SK-N-SH (cell line): ENCODE measurements at regions not wholly inside any gene's neighbourhood (a gene's known extent, or its start where the extent isn't known, plus 50 kb on each side); places are given as distances from the start of the nearest gene placed in this dataset.

Experiments
- CHD2 ChIP-seq: fragments of 150-350 bp; IDR thresholded peaks from 2 replicates; pipeline ENCODE4 v1.6.1; 2018; ENCODE audit warnings: low read length; ENCODE audit not compliant: partially characterized antibody
- GATA2 ChIP-seq: sonication (generic); formaldehyde crosslinking; IDR thresholded peaks from 2 replicates; pipeline ENCODE4 v1.5.0; 2020; ENCODE audit warnings: mild to moderate bottlenecking, missing genetic modification reagents
- JUND ChIP-seq: IDR thresholded peaks from 2 replicates; pipeline ENCODE4 v1.4.0; 2012
- MXI1 ChIP-seq: IDR thresholded peaks from 2 replicates; pipeline ENCODE4 v1.6.1; 2012; ENCODE audit warnings: mild to moderate bottlenecking, low read depth, low read length, improper control_type of control experiment
- NFIC ChIP-seq: IDR thresholded peaks from 2 replicates; pipeline ENCODE4 v1.4.0; 2012; ENCODE audit warnings: borderline replicate concordance
- POLR2AphosphoS5 ChIP-seq: IDR thresholded peaks from 2 replicates; pipeline ENCODE4 v1.6.1; 2012; ENCODE audit warnings: low read depth, low read length
- SIN3A ChIP-seq: IDR thresholded peaks from 2 replicates; pipeline ENCODE4 v1.6.1; 2012; ENCODE audit warnings: low read depth, mild to moderate bottlenecking, low read length, moderate library complexity, borderline replicate concordance
- SMC3 ChIP-seq: IDR thresholded peaks from 2 replicates; pipeline ENCODE4 v1.6.1; 2012; ENCODE audit warnings: low read depth, low read length, improper control_type of control experiment
- TAF1 ChIP-seq: IDR thresholded peaks from 2 replicates; pipeline ENCODE4 v1.6.1; 2012; ENCODE audit warnings: low read depth, mild to moderate bottlenecking, low read length, moderate library complexity, borderline replicate concordance
- TF ChIP-seq, protein P1 (sequence below): fragments of 200-600 bp; sonication (generic); IDR thresholded peaks from 2 replicates; pipeline ENCODE4 v1.6.1; 2017; ENCODE audit warnings: antibody characterized with exemption, mild to moderate bottlenecking, moderate library complexity
- TF ChIP-seq, protein P2 (sequence below): fragments of 150-350 bp; IDR thresholded peaks from 2 replicates; pipeline ENCODE4 v1.6.1; 2016; ENCODE audit warnings: mild to moderate bottlenecking, low read depth, low read length
- TF ChIP-seq, protein P3 (sequence below): IDR thresholded peaks from 2 replicates; pipeline ENCODE4 v1.6.1; 2012; ENCODE audit warnings: mild to moderate bottlenecking, low read depth, low read length, moderate library complexity

GRCh38 chr13:34346626-34347025 lies 528.7 kb downstream of the RFC3 start:
- TF ChIP-seq SIN3A (no peak), GATA2 (CRISPR knock-in tag) (no peak), CHD2 (no peak), POLR2AphosphoS5 (no peak), JUND (no peak), MXI1 (no peak), TAF1 (no peak), NFIC (no peak), SMC3 (no peak)
- TF ChIP-seq, protein P1, sequence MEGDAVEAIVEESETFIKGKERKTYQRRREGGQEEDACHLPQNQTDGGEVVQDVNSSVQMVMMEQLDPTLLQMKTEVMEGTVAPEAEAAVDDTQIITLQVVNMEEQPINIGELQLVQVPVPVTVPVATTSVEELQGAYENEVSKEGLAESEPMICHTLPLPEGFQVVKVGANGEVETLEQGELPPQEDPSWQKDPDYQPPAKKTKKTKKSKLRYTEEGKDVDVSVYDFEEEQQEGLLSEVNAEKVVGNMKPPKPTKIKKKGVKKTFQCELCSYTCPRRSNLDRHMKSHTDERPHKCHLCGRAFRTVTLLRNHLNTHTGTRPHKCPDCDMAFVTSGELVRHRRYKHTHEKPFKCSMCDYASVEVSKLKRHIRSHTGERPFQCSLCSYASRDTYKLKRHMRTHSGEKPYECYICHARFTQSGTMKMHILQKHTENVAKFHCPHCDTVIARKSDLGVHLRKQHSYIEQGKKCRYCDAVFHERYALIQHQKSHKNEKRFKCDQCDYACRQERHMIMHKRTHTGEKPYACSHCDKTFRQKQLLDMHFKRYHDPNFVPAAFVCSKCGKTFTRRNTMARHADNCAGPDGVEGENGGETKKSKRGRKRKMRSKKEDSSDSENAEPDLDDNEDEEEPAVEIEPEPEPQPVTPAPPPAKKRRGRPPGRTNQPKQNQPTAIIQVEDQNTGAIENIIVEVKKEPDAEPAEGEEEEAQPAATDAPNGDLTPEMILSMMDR: no peak
- TF ChIP-seq, protein P2, sequence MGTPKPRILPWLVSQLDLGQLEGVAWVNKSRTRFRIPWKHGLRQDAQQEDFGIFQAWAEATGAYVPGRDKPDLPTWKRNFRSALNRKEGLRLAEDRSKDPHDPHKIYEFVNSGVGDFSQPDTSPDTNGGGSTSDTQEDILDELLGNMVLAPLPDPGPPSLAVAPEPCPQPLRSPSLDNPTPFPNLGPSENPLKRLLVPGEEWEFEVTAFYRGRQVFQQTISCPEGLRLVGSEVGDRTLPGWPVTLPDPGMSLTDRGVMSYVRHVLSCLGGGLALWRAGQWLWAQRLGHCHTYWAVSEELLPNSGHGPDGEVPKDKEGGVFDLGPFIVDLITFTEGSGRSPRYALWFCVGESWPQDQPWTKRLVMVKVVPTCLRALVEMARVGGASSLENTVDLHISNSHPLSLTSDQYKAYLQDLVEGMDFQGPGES: no peak
- TF ChIP-seq, protein P3, sequence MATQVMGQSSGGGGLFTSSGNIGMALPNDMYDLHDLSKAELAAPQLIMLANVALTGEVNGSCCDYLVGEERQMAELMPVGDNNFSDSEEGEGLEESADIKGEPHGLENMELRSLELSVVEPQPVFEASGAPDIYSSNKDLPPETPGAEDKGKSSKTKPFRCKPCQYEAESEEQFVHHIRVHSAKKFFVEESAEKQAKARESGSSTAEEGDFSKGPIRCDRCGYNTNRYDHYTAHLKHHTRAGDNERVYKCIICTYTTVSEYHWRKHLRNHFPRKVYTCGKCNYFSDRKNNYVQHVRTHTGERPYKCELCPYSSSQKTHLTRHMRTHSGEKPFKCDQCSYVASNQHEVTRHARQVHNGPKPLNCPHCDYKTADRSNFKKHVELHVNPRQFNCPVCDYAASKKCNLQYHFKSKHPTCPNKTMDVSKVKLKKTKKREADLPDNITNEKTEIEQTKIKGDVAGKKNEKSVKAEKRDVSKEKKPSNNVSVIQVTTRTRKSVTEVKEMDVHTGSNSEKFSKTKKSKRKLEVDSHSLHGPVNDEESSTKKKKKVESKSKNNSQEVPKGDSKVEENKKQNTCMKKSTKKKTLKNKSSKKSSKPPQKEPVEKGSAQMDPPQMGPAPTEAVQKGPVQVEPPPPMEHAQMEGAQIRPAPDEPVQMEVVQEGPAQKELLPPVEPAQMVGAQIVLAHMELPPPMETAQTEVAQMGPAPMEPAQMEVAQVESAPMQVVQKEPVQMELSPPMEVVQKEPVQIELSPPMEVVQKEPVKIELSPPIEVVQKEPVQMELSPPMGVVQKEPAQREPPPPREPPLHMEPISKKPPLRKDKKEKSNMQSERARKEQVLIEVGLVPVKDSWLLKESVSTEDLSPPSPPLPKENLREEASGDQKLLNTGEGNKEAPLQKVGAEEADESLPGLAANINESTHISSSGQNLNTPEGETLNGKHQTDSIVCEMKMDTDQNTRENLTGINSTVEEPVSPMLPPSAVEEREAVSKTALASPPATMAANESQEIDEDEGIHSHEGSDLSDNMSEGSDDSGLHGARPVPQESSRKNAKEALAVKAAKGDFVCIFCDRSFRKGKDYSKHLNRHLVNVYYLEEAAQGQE: no peak
